Fibroblast of lung (primary cell): ENCODE measurements at regions not wholly inside any gene's neighbourhood (a gene's known extent, or its start where the extent isn't known, plus 50 kb on each side); places are given as distances from the start of the nearest gene placed in this dataset.

ENCODE experiments used
- CTCF ChIP-seq, 2 donors: IDR thresholded peaks in 1 of 2; conservative IDR thresholded peaks in 1 of 2; 1 replicate in 1 of 2; 2 replicates in 1 of 2; pipeline ENCODE4 v1.5.1; 2011 to 2012; ENCODE audit warnings: low read length in 2 of 2, control low read depth in 1 of 2, inconsistent platforms in 1 of 2, low read depth in 1 of 2, mild to moderate bottlenecking in 1 of 2
- EZH2 ChIP-seq: IDR thresholded peaks from 2 replicates; pipeline ENCODE4 v1.5.1; 2012; ENCODE audit warnings: low read length, control low read depth, mild to moderate bottlenecking; ENCODE audit errors: missing control alignments

GRCh38 chr14:29425705-29426482 lies 501.8 kb downstream of the PRKD1 start:
- no peak for TF ChIP-seq CTCF (conservative IDR thresholded peaks at IDR 0.05 in 1 of 2, IDR thresholded peaks at IDR 0.05 in 1 of 2; ENCODE audit: low read depth in 1 of 2, low read length in 2 of 2)
- no peak for TF ChIP-seq EZH2
